CD4-positive, alpha-beta T cell treated with Interleukin-21 for 1 hour (primary cell): ENCODE measurements at regions not wholly inside any gene's neighbourhood (a gene's known extent, or its start where the extent isn't known, plus 50 kb on each side); places are given as distances from the start of the nearest gene placed in this dataset.

ENCODE experiments used
- DNase-seq: peaks from one replicate; pipeline ENCODE4 v3.0.0-alpha.2; 2020

- no peak for DNase-seq
Measured at GRCh38 chr15:55017635-55018034, 179.1 kb downstream of the RSL24D1 start.

- DNase-seq: no peak
Measured at GRCh38 chr15:55016225-55016624, 180.5 kb downstream of the RSL24D1 start.

GRCh38 chr15:55015093-55015445 is 181.7 kb downstream of the RSL24D1 start:
- DNase-seq: no peak

DNA sequence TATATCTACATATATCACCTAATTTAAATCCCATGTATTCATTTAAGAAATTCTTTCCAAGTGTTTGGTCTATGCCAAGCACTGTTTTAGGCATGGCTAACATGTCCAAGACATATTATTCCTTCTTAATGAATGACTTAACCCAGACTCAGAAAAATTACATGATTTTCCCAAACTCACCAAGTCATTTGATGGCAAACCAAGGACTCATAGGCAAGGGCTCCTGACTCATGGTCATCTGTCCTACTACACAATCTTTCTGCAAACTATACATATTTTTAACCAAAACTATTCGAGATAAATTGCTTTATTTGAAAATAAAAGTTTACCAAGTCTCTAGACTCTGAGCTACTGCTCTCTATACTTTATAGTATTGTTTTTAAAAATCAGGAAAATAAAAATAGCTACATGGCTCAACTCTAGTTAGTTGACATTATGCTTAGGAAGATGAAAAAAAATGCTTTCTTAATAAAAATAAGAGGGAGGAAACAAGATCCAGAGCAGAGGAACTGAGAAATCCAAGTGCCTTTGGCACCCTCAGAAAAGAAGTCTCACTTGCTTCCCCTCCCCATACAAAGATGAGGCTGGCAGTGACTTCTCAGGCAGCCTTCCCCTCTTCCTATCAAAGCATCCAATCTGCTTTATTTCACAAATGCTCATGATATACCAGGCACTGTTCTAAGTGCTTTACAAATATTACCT is 182.2 kb downstream of the RSL24D1 start:
- DNase-seq: no peak

DNA sequence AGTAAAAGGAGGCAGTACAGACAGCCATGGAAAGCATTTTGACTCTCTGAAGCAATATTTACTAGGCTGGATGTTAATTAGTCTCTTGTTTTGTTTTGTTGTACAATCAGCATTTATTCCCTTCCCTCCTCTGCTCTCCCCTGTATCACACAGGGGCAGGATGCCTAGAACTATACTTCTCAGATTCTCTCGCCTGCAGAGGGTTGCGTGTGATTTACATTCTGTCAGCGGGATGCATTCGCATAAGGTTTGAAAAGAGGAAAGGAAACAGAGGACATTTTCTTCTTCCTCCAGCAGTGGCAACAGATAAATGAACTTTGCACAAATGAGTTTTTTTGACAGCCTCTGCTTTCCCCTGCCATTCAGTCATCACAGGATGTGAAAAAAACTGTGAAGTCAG is 188.3 kb downstream of the RSL24D1 start:
- no peak for DNase-seq

DNA sequence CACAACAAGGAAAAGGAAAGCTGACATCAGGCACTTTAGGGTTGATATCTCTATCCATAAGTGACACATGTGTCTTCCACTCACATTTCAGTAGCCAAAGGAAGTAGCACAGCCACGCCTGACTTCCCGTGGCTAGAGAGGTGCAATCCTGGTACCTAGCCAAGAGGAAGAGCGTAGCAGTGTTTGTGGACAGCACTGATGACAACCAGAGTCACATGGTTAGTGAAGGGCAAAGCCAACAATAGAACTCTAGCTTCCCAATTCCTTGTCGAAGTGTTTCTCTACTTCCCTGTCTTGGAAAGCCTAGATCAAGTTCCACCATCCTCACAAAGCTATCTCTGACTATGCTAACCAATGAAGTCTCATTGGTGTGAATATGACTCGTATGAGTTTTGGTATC is 189.2 kb downstream of the RSL24D1 start:
- DNase-seq: no peak

GRCh38 chr15:55005679-55006078 is 191.1 kb downstream of the RSL24D1 start:
- no peak for DNase-seq

- no peak for DNase-seq
Measured at GRCh38 chr15:55003965-55004873, 192.5 kb downstream of the RSL24D1 start.

DNA sequence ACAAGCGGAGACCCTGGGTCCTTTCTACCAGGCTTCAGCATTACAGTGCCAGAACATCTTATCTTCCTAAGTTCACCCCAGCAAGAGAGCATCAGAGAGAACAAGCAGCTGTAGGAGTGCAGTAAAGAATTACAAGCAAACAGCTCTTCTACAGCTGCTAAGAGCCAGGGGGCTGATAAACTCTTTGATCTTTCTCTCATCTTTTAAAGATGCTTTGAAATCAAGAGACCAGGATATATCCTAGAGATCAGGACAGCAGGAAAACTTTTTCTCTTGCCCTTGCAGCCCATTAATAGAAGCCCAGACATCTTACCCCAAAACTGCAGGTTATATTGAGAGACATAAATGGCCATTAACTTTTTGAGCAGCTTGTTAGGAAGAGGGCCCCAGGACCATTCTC is 198.1 kb downstream of the RSL24D1 start:
- no peak for DNase-seq

DNA sequence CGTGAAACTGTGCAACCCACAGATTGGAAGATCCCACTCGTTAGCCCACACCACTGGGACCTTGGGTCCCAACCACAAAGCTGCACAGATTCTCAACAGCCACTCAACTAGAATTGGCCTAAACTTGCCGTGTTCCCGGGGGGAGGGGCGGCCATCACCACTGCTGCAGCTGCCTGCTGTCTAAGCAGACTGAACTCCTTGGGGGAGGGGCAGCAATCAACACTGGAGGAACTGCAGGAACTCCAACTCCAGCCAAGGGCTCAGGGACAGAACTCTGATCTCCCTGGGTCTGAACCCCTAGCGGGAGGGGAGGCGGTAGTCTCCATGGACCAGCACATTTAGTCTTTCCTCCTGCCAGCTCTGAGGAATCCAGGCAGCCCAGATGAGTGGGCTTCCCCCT is 205.9 kb downstream of the RSL24D1 start:
- DNase-seq: no peak

- no peak for DNase-seq
Measured at GRCh38 chr15:54987881-54988280, 208.9 kb downstream of the RSL24D1 start.

DNA sequence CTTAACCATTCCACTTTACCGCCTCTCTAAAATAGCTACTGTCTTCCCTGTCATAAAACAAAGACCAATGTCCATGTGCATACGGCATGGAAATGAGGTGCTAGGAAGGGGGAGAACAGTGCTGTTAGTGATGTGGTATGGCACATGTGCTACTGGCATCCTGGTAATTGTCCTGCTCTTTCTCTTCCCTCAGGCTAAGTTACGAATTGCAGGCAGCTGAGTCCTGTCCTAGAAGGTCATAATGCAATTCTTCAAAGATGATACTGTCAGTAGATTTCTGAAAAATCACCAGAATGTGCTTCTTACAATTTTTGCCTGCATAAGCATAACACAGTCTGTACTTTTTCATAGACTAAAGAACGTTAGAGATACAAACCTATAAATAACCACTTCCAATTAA is 216.8 kb downstream of the RSL24D1 start:
- no peak for DNase-seq

DNA sequence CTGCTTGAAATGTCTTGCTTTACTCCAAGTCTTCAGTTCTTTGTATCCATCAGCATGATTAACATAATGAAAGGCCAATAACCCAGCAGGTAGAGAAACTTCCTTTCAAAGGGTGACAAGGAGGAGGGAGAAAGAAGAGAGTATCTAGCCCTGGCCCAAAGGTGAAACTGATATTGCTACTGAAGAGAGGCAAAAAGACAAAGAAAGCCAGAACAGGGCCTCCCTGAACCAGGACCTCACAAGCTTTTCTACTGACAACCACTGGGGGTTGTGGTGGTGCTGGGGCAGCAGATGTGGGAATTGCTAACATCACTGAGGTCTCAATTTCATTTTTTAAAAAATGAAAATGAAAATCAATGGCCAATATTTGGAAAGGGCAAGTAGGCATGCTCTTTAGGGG is 234.1 kb downstream of the RSL24D1 start:
- no peak for DNase-seq

- no peak for DNase-seq
Measured at GRCh38 chr15:54960266-54960665, 236.5 kb downstream of the RSL24D1 start.

- no peak for DNase-seq
Measured at GRCh38 chr15:54941417-54941816, 255.3 kb downstream of the RSL24D1 start.

DNA sequence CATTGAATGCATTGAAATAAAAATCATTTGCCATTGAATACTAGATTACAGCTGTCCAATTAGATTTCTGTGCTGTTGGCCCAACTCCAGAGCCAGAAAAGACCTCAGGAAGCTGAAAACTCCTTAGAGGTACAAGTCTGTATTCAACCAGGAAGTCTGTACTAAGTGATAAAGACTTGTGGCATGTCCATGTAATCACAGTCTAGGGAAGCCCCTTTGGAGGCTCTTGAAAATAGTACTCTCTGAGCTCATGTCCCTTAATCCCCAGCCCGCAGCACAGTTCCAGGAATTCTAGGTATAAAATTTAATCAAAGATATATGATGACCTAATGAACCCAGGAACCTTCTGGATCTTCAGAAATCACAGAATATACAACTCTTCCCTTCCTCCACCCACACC is 279.4 kb downstream of the RSL24D1 start:
- DNase-seq: no peak

DNA sequence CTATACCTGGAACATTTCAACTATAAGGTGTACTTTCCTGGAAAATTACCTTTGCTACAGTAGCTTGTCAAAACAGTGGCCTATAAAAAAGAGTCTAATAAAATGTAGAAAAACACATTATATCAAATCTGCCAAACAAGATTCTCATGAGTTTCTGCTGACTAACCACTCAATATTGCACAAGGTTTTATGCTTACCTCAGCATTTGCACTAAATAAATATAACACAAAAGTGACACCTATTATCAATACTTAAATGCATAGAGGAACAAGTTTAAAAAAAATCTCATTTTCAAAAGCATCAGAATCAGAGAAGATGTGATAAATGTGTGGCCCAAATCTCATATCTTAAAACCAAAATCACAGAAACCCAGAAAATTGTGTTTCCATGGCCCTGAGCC is 281.4 kb downstream of the RSL24D1 start:
- no peak for DNase-seq

- DNase-seq: no peak
Measured at GRCh38 chr15:54884312-54884711, 312.4 kb downstream of the RSL24D1 start.

DNA sequence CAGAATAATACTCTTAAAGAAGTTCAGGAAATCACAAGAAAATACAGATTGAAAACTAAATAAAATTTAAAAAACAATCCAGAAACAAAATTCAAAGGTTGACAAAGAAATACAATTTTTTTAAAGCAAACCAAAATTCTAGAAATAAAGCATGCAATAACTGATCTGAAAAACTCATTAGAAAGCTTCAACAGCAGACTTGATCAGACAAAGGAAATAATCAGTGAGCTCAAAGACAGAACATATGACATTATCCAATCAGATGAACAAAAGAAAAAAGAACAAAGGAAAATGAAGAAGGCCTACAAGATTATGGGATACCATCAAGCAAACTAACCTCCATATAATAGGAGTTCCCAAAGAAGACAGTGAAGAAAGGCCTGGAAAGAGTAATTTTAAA is 336.8 kb downstream of the RSL24D1 start:
- DNase-seq: no peak

GRCh38 chr15:54854667-54855066 is 342.1 kb downstream of the RSL24D1 start:
- no peak for DNase-seq

DNA sequence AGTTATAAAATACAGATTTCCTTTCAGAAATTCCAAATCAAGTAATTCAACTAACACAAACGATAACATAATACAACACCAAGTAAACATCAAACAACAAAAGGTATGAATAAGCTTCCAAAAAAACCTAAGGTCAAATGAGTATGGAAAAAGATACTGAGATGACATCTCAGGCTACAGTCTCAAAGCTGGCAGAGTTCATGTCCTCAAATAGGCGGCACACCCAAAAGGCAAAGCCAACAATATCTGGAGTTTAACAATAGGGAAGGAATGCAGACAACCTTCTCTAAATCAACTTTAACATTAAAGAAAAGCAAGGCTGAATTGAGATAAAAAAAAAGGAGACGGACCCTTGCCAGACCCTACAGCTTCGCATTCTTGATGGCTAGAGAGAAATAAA is 346.6 kb downstream of the RSL24D1 start:
- no peak for DNase-seq

DNA sequence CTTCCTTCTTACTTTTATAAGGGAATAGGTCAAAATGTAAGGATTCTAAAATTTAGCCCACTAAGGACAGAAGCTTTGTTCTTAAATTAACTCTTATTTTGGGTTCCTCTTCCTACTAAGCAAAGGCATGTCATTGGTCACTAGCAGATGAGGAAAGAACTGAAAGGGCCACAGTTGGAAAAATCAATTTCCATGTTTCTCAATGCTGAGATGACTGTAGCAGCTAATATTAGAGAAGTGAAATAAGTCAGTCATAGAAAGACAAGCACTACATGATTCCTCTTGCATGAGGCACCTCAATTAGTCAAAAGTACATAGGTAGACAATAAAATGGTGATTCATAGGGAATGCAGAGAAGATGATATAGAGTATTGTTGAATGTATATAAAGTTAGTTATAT is 353.7 kb downstream of the RSL24D1 start:
- no peak for DNase-seq

DNA sequence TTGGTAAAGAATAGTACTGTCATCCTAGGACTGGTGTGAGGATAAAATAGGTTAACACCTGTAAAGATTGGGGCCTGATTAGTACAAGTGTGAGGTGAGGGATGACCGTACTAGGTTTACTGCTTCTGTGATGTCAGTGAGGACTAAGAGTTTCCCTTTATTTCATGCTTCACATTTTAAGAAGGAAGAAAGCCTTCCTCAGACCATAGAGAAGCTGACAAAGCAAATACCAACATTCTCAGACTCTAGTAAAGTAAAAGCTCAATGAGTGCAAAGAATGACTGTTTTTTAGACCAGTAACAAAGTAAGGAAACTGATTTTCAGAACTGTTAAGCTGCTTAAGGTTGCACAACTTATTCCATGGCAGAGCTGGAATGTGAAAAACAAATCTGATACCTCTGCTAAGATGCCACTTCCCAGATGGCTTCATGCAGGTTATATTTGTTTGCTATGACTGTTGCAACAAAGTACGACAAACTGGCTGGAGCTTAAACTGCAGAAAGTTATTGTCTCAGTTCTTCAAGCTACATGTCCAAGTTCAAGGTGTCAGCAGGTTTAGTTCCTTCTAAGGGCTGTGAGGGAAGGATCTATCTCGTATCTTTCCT is 354.9 kb downstream of the RSL24D1 start:
- no peak for DNase-seq
